ENCODE measurements at regions not wholly inside any gene's neighbourhood (a gene's known extent, or its start where the extent isn't known, plus 50 kb on each side); places are given as distances from the start of the nearest gene placed in this dataset.

DNA sequence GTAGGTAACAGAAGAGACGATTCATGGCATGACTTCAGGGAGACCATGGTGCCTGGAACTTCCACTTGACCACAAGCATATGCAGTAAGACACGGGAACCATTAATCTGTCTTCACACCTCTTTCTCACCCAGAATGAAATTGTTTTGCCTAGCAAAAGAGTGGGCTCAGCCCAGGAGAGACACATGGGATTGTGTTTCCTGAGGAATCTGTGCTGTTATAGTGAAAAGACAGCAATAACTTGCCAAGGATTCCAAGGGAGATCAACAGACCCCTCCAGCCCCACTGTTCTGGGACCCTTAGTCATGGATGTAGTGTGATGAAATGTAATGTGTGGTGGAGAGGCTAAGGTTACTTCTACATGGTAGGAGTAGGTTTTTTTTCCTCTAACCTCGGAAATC lies 192.5 kb upstream of the NPVF start:
- TF ChIP-seq, protein P1, sequence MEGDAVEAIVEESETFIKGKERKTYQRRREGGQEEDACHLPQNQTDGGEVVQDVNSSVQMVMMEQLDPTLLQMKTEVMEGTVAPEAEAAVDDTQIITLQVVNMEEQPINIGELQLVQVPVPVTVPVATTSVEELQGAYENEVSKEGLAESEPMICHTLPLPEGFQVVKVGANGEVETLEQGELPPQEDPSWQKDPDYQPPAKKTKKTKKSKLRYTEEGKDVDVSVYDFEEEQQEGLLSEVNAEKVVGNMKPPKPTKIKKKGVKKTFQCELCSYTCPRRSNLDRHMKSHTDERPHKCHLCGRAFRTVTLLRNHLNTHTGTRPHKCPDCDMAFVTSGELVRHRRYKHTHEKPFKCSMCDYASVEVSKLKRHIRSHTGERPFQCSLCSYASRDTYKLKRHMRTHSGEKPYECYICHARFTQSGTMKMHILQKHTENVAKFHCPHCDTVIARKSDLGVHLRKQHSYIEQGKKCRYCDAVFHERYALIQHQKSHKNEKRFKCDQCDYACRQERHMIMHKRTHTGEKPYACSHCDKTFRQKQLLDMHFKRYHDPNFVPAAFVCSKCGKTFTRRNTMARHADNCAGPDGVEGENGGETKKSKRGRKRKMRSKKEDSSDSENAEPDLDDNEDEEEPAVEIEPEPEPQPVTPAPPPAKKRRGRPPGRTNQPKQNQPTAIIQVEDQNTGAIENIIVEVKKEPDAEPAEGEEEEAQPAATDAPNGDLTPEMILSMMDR (IDR thresholded peaks at IDR 0.05) = no peak
- TF ChIP-seq POLR2A (IDR thresholded peaks at IDR 0.05) = no peak

Data from adrenal gland (tissue), 5 donors.